Inferior parietal cortex (tissue), 1 donor: ENCODE measurements at regions not wholly inside any gene's neighbourhood (a gene's known extent, or its start where the extent isn't known, plus 50 kb on each side); places are given as distances from the start of the nearest gene placed in this dataset.
A peak's percentile ranks its signal among the peaks of the same experiment; 100 is the strongest.

Experiments used
- DNase-seq: peaks from one replicate; pipeline ENCODE4 v3.0.0-alpha.2; 2016; ENCODE audit errors: extremely low spot score

DNA sequence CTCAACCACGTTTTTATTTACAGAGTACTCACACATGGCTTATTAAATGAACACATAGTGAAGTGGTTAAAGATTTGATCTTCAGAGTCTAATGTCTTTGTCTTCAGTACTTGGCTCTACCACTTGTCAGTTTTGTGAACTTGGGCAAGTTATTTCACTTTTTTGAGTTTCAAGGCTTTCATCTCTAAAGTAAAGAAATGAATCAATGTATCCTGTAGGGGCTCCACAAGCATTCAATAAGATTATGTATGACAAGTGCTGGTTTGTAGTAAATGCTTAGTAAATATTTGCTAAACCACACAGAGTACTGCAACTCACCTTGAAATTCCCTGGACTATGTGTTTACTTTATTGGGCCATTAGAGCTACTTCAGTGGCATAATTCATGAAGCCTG lies 446.0 kb upstream of the GOT2 start:
- DNase-seq, result no peak

DNA sequence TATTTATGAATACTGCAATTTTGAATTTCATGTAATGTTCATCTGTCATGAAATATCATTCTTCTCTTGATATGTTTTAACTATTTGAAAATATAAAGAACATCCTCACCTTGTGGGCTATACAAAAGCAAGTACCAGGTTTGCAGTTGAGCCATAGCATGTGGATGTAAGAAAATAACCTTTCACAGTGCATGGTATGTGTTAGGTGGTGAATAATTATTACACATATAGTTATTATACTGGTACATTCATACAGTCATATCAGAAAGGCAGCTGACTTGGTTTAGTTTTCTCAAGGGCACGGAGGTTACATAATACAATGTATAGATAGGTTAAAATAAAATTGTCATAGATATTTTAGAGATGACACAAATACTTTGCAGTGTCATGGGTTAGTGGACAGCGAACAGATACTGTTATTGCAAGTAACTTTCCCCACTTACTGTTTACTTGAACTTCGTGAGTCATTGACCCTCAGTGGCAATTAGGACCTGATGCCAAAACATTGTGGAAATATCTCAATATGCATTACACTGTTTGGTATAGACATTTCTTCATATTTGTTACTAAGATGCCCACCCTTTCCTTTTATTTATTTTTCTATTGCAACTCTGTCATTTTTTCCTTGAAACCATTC lies 445.4 kb upstream of the GOT2 start:
- DNase-seq, result no peak

DNA sequence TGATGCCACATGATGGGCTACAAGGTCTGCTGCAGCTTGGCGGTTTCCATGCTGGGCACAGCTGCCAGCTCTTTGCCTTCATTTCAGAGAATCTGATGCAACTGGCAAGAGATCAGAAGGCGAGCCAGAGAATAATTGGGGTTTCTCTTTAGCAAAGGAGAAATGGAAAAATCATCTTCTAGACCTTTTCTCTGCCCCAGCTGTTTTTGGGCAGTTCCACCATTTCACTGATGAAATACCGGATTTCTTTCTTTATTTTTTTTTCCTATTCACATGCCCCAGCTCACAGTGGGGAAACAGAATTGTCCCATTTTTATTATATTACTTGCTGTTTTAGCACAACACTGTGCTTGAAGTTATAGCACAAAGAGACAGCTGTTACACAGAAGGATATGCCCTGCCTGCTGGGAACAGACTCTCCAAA lies 439.3 kb upstream of the GOT2 start:
- DNase-seq, result no peak

DNA sequence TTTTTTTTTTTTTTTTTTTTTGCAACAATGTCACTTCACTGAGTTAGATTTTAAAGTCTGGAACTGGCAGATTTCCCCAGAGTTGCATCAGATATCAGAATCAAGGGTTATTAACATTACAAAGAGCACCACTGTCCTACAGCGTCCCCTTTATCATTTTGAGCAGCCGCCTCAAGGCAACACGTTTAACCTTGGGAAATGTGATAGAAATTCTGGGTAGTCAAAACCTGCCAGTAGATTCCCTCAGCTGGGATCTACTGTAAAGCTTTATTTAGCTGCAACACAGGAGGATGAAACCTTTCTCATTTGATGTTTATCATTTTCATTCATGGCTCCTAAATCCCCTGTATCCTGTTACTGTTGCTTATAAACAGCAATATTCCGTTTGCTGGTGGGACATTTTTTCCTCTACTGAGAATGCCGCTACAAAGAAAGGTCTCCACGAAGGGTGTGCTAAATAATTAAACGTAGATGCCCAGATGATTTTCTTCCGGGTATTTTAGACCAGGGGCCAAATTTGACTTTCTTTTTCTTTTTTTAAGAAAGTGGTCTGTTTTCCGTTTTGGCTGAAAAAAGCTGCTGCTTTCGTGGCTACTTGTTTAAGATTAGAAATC lies 436.1 kb upstream of the GOT2 start:
- no peak for DNase-seq

DNA sequence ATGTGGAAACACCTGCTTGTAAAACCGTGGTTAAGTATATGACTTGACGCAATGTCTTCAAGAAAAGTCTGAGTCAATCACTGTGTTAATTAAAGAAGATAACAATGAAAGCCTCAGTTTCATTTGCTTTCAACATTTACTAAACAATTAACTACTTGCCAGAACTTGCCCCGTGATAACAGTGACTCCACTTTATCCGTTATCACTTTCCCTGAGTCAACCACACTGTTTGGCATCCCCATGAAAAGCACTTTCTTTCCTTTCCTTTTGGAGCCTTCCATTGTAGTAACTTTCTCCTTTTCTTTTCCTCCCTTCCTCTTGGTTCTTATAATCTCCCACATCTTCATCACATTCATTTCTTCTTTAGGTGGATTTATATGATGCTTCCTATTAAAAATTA lies 435.1 kb upstream of the GOT2 start:
- no peak for DNase-seq

DNA sequence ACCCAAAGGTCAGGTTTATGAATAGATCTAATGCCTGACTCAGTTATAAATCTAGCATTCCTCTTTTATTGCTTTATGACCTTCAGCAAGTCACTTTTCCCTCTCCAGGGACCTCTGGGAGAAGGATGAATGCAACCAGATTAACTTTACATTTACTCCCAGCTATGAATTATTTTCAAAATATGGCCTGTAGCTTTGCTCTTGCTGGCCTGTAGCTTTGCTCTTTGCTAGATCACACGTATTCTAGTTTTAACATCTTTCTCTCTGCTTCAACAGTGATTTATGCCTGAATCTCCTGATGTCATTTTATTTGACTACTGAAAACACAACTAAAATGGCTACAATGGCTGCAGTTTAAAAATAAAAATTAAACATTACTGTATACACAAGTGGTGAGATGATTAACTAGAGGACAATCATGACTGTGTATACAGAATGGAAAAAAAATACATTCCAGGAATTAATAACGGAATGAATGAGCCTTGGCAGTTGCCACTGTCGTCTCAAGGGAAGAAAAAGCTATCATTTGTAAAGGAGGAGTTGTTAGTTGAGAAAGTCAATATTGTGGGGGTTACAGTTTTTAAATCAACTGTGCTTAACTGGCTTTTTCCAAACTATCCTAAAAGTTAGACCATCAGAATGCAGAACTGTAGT lies 434.5 kb upstream of the GOT2 start:
- DNase-seq, result no peak

DNA sequence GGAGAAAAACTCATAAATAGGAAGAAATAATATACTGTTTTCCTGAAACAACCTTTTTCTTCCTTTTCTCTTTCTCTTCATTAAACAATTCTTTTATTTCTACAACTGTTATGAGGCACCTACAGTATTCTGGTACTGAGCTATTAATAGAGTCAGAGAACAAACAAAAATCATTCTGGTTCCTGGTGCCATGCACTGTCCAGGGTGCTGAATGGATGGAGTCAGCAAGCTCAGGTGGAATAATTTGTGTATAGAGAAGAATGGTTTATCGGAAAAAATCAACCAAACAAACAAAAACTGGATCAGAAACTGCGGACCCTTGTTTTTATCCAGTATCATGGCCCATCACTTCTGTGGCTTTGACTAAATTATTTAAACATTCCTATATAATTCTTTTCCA lies 430.3 kb upstream of the GOT2 start:
- DNase-seq, result no peak

DNA sequence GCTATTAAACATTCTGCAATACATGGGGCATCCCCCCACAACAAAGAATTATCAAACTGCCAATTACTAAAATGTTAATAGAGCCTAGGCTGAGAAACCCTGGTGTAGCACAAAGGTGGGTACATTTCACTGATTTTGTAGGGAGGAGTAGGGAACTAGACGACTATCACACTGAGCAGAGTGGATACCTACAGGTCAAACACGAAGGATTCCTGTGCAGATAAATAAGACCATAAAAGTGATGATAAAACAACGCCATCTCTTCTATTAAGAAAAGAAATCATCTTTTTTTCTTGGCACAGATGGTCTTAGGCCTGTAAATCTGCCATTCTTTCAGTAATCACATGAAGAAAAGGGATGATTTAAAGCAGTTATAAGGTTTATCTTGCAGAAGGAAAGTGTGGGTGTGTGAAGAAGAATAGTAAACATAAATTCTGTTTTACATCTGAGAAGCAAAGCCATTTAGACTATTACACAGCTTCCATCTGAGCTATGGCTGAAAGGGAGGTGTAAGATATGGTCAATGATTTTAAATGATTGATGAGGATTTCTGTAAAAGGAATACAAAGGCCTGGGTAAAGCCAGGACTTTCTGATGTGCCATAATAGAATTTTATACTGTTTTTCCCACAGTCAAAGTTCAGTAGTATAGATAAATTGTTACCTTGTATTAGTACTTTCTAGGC lies 429.4 kb upstream of the GOT2 start:
- DNase-seq, result no peak

DNA sequence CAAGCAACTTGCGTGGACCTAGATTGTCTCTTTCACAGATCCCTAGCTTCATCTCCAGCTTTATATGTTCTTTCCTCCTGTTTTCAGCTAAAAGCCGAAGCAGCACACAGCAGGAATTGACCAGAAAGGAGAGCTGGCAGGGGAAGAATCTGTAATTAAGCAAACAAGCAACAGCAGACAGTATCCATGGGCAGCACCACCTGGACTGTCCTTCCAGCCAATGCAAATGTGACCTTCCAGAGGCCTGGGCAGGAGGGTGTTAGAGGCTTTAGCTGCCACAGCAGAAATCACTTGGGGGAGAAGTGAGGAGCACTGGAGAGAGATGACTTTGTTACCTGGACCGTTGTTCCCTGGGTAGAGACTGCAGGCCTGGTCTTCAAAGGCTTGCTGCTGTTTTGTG lies 427.6 kb upstream of the GOT2 start:
- no peak for DNase-seq

DNA sequence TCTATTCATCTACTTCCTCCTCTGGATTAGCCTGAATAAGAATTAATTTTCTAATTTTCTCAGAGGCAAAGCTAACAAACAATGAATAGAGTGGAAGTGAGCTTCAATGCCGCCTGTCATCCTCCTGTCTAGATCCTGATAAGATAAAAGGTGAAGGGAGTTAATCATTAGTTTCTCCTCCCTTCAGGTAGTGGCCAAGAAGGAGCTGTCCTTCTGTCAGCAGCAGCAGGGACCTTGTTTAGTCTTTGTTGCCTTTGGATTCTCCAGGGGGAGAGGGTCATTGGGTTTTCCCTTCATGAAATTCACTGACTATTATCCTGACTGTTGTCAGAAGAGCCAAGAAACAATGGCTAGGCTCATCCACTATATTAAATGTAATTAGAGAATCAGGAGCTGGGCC lies 420.2 kb upstream of the GOT2 start:
- no peak for DNase-seq

DNA sequence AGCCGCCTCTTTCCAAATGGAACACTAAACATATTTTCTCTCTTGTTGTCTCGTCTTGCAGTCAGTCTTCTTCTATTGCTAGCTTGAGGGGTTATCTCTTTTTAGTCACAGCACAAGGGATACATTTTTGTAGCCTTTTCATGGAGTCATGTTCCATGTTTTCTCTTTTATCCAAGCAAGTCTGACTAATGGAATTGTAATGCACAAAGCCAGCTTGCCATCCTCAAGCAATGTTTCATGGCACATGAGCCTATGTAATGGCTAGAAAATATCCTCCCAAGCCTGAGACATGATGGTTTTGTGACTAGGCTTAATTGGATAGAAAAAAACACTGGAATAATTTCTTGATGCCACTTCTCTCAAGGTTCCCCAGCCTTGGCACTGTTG lies 414.6 kb upstream of the GOT2 start:
- no peak for DNase-seq

DNA sequence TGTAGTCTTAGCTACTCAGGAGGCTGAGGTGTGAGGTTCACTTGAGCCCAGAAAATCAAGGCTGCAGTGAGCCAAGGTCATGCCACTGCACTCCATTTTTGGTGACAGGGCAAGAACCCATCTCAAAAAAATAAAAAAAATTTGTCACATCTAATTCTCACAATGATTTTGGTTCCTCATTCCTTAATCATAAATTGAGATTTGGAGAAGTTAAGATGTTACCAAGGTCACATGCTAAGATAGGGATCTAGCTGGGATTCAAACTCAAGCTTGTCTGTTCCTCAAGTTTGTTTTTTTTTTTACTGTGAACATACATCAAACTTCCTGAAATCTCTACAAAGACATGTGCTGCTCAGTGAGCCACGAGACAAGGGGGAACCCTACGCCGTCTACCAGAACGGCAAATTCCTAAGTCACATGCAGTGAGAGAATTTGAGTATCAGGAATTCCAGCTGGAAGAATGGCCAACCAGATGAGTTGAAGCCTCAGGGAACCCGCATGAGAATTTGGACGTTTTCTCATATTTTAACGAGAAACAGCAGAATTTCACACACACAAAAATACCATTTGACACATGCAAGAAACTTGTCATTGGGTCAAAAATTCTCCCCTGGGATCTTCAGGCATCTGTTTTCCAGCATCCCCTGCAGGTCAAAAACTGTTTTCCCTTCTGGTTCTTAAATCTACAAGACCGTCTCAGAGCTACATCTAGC lies 414.1 kb upstream of the GOT2 start:
- DNase-seq, result no peak

DNA sequence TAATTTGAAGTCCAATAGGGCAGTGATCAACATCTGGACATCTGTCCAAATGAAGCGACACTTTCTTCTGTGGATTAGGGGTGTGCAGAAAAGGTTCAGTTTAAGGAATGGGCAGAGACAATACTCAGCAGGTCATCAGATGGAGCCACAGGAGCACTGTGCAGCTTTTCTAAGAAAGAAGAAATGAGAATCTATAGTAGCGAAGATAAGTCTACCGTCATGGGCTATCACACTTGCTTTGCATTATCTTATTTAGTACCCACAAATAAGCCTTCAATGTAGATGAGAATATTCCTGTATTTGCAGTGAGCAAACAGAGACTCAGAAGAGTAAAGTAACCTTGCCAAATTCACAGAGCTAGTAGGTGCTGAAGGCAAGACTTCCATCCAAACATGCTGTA lies 412.0 kb upstream of the GOT2 start:
- DNase-seq, result no peak

DNA sequence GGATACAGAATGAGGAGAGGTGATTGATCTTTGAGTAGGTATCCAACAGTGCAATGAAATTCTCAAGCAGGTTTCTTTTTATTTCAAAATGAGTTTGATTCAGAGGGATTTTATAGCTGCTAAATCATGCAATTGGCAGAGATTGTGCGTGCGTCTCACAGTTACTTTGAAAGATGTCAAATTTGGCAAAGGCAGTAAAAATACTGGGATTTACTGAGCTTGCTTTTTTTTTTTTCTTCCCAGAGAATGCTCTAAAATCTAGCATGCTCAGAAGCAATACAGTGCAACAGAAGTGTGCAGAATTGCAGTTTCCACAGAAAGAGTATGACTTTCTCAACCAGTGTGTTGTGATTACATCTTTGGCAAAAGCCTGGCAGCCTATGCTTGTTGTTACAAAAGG lies 410.7 kb upstream of the GOT2 start:
- peak; percentile 5 for DNase-seq

DNA sequence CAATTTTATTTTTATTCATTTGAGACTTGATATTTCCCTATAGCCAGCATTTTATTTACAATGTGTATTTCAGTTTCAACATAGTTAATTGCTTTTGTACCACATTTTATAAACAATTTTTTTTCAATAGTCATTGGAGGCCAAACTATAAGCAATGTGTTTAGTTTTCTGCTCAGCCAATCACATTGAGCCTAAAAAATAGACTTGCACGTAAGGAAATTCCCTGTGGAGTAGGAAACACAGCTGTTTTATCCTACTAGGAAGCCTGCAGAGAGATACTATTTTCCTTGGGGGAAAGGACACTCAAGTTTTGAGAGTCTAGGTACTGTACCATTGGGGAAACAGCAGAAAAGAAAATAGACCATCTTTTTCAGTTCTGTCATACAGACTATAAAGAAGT lies 410.2 kb upstream of the GOT2 start:
- DNase-seq, result no peak

DNA sequence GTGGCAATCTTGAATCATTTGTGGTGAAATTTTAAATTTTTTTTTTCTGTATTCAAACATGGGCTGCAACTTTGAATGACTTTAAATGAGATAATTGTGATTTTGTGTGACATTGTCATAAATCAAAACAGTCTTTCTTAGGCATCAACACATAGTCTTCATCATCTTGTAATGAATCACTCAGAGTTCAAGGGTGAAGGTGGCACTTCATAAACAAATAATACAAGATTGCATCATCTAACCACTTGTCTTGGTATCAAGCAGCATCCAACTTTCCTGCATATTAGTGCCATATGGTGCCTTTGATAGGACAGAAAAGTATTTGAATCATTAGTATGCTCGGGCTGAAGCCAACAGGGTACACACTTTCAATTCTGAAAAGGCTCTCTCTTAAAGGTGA lies 392.4 kb upstream of the GOT2 start:
- DNase-seq, result no peak

DNA sequence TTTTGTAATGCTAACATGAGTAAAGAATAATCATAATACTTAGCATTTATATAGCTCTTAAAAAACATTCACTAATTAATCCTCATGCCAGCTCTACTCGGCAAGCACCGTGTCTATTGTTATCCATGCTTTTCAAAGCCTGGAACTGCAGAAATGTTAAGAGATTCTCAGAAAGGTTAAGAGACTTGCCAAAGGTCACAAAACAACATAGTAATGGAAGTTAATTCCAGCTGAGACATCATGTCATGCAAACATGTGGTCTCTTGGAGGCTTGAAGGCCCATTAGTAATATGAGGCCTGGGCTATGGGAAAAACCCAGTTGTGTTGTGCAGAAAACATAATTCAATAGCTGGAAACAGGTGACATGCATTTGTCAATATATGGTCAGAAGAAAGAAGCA lies 389.9 kb upstream of the GOT2 start:
- no peak for DNase-seq

DNA sequence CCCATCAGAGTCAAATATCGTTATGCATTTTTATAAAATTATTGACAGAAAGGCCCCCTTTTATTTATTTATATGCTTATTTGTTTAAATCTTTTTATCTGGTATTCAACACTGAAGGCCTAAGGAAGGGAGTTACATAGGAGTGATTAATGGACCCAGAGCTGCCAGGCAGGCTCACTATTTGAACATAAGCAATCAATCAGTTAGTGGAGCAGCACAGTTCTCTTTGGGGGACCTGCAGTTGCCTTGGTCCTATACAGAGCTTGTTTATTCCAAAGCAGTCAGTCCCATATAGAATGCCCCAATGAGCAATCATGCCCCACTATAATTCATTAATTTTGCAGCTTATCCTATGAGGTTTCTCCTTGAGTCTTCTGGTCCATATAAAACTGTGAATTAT lies 389.4 kb upstream of the GOT2 start:
- no peak for DNase-seq

DNA sequence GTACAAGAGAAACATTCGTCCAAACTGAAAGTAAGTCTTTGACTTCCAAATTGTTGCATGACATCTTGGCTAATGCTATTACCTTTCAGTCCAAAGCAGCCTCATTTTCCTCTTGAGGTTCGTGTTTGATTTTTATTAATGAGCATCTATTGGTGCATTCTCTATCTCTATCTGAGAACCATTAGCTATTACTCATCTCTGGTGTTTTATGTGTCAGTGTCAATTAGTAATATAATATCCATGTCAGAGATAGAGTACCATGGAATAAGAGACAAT lies 388.1 kb upstream of the GOT2 start:
- no peak for DNase-seq

DNA sequence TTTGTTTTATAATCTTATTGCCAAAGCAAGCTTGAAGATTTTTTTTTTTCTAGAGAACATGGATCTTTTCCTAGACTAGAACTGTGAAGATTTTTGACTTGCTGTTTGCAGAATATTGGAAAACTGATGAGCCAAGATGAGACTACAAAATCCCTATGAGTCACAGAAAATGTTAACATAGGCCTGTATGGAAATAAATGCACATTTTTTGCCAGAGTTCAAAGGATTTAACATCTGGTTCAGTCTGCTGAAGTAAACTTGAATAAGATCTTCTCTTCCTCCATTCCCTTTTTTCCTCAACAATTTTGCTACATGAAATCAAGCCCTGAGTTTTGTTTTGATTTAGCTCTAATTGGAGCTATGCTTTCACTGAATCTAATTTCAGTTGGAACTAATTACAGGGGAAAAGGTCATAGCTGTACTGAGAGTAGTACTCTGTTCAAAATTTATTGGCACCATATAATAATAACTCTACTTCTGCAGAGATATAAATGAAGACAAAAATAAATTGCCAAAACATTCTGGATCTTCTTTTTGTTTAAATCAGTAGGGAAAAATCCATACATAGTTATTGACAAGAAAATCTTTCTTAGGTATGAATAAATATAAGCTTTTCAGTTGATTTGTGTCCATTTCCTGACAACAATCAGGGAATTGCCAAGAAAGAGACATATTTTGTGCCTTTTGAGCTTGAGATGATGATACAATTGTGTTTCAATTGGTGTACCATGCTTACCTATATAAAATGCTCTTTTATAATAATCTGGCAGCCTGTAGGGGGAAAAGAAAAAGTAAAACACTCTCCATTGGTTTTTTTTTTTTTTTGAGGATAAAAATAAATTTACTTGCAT lies 387.5 kb upstream of the GOT2 start:
- no peak for DNase-seq

DNA sequence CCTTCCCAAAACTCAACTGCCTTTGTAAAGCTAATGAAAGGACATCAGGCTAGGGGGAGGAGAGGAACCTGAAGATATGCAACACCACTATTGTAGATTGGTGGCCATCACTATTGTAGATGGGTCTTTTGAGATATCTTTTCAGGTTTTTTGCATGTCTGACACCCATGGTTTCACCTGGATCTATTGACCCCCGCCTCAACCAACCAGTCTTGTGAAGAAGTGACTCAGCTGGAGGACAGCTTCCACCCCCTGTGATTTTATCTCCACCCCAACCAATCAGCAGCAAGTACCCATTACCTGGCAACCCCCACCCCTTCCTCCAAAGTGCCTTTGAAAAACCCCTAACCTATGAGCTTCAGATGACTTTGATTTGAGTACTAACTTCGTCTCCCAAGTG lies 382.6 kb upstream of the GOT2 start:
- DNase-seq, result no peak

DNA sequence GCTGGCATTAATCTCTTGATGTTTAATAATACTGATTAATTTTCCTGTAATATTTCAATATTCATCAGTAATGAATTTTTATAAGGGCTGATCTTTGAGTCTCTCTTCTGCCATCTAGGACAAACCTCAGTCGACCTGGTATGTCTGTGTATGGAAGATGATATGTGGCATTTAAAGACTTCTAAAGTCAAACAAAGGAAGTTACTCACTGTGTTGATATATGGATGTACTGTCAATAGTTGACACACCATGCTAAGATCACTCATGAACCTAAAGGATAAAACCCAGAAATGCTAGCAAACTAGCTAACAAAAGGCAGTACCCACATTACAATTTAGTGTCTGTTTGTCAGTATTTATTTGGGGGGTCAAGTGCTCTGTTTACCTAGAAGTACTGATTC lies 380.7 kb upstream of the GOT2 start:
- no peak for DNase-seq
